Stimulated activated naive B cell treated with anti-CD40 and anti-IgM and Interleukin-4, amounts not matched to agents 10 μg/mL and 1 μg/mL and 100 μg/mL, for 72 hours (primary cell): ENCODE measurements at regions not wholly inside any gene's neighbourhood (a gene's known extent, or its start where the extent isn't known, plus 50 kb on each side); places are given as distances from the start of the nearest gene placed in this dataset.
"Not testable (repeated sequence)": the region's sequence is repeated elsewhere in the genome, so short reads cannot be mapped to it uniquely, and the experiment has no call there.

Experiments
- ATAC-seq, 2 donors: fragments of 150-1000 bp; cut with Tn5 transposase; replicated peaks; 2 replicates each; pipeline ENCODE4 v1.10.0; 2021; ENCODE audit warnings: moderate library complexity in 1 of 2
- DNase-seq: peaks from one replicate; pipeline ENCODE4 v3.0.0; 2021
- H3K27ac Mint-ChIP-seq: one replicate; pipeline ENCODE4 v1.8.0; 2022; ENCODE audit warnings: mild to moderate bottlenecking, mixed read lengths
- H3K27me3 Mint-ChIP-seq, 2 donors: one replicate each; pipeline ENCODE4 v1.8.0; 2022; ENCODE audit warnings: mixed read lengths in 2 of 2
- H3K36me3 Mint-ChIP-seq, 2 donors: one replicate each; pipeline ENCODE4 v1.8.0; 2022; ENCODE audit warnings: mixed read lengths in 2 of 2, mild to moderate bottlenecking in 1 of 2
- H3K4me1 Mint-ChIP-seq, 2 donors: one replicate each; pipeline ENCODE4 v1.8.0; 2022; ENCODE audit warnings: mixed read lengths in 2 of 2, mild to moderate bottlenecking in 1 of 2
- H3K4me3 Mint-ChIP-seq, 2 donors: one replicate each; pipeline ENCODE4 v1.8.0; 2022; ENCODE audit warnings: mild to moderate bottlenecking in 2 of 2, mixed read lengths in 2 of 2, moderate library complexity in 1 of 2
- H3K9me3 Mint-ChIP-seq, 2 donors: one replicate each; pipeline ENCODE4 v1.8.0; 2022; ENCODE audit warnings: mixed read lengths in 2 of 2, mild to moderate bottlenecking in 1 of 2

GRCh38 chr9:90070469-90070868, 465.7 kb downstream of the GADD45G start:
- DNase-seq (no peak), ATAC-seq (no peak)
- Mint-ChIP-seq H3K4me1 (no peaks in the 10 kb centered on the region), H3K27me3 (peaks cover 6 to 27% of the 10 kb centered on the region in 2 donors), H3K27ac (no peak overlapping the region), H3K4me3 (no peak overlapping the region), H3K36me3 (no peaks in the 10 kb centered on the region), H3K9me3 (no peaks in the 10 kb centered on the region)

GRCh38 chr9:90070931-90071660, 466.3 kb downstream of the GADD45G start:
- Mint-ChIP-seq H3K27ac (no peak overlapping the region), H3K27me3 (peaks cover 10 to 27% of the 10 kb centered on the region in 2 donors), H3K9me3 (no peaks in the 10 kb centered on the region), H3K4me3 (no peak overlapping the region), H3K36me3 (no peaks in the 10 kb centered on the region), H3K4me1 (no peaks in the 10 kb centered on the region)
- DNase-seq (no peak), ATAC-seq (no peak)

GRCh38 chr9:90073186-90073945, 468.6 kb downstream of the GADD45G start:
- no peak for ATAC-seq
- Mint-ChIP-seq H3K27ac (no peak overlapping the region), H3K36me3 (no peaks in the 10 kb centered on the region), H3K27me3 (peaks cover 15 to 28% of the 10 kb centered on the region in 2 donors), H3K9me3 (no peaks in the 10 kb centered on the region), H3K4me3 (no peak overlapping the region), H3K4me1 (peaks cover 5 to 10% of the 10 kb centered on the region in 2 donors)
- no peak for DNase-seq

GRCh38 chr9:90074316-90074962, 469.6 kb downstream of the GADD45G start:
- no peak for DNase-seq
- Mint-ChIP-seq H3K9me3 (no peaks in the 10 kb centered on the region), H3K4me1 (peaks cover 10 to 20% of the 10 kb centered on the region in 2 donors), H3K36me3 (no peaks in the 10 kb centered on the region), H3K27ac (no peak overlapping the region), H3K4me3 (no peak overlapping the region), H3K27me3 (peaks cover 15 to 20% of the 10 kb centered on the region in 2 donors)
- no peak for ATAC-seq

GRCh38 chr9:90077598-90077997, 472.8 kb downstream of the GADD45G start:
- Mint-ChIP-seq H3K27me3 (peaks cover 10 to 12% of the 10 kb centered on the region in 2 donors), H3K4me1 (peaks cover 14 to 25% of the 10 kb centered on the region in 2 donors)
- ATAC-seq, result peak in 1 of 2 donors; percentile 17
- DNase-seq, H3K4me3 Mint-ChIP-seq, H3K27ac Mint-ChIP-seq, H3K9me3 Mint-ChIP-seq, H3K36me3 Mint-ChIP-seq: not testable (repeated sequence)

- H3K4me1 Mint-ChIP-seq, result peaks cover 14 to 25% of the 10 kb centered on the region in 2 donors
- ATAC-seq (peak; percentile 85 to 94), DNase-seq (peak; percentile 29)
- no peaks in the 10 kb centered on the region for H3K36me3 Mint-ChIP-seq
- H3K27me3 Mint-ChIP-seq, result peaks cover 10 to 14% of the 10 kb centered on the region in 2 donors
- H3K4me3 Mint-ChIP-seq, result peak overlapping the region in 1 of 2 donors; percentile 3
- H3K9me3 Mint-ChIP-seq, result no peaks in the 10 kb centered on the region
- H3K27ac Mint-ChIP-seq, result no peak overlapping the region
Measured at GRCh38 chr9:90078988-90079421, 474.2 kb downstream of the GADD45G start.

- no peak for ATAC-seq
- peaks cover 16 to 22% of the 10 kb centered on the region in 2 donors for H3K4me1 Mint-ChIP-seq
- no peaks in the 10 kb centered on the region for H3K36me3 Mint-ChIP-seq
- no peak overlapping the region for H3K27ac Mint-ChIP-seq
- H3K4me3 Mint-ChIP-seq, result no peak overlapping the region
- no peak for DNase-seq
- no peaks in the 10 kb centered on the region for H3K9me3 Mint-ChIP-seq
- peaks cover 6 to 9% of the 10 kb centered on the region in 2 donors for H3K27me3 Mint-ChIP-seq
Measured at GRCh38 chr9:90085633-90086032, 480.8 kb downstream of the GADD45G start.

GRCh38 chr9:90086101-90086511, 481.3 kb downstream of the GADD45G start:
- no peak overlapping the region for H3K27ac Mint-ChIP-seq
- H3K4me1 Mint-ChIP-seq, result peaks cover 16 to 22% of the 10 kb centered on the region in 2 donors
- no peaks in the 10 kb centered on the region for H3K9me3 Mint-ChIP-seq
- no peak for DNase-seq
- H3K36me3 Mint-ChIP-seq, result no peaks in the 10 kb centered on the region
- peaks cover 6 to 9% of the 10 kb centered on the region in 2 donors for H3K27me3 Mint-ChIP-seq
- H3K4me3 Mint-ChIP-seq, result no peak overlapping the region
- peak; percentile 23 to 64 for ATAC-seq

- Mint-ChIP-seq H3K36me3 (no peaks in the 10 kb centered on the region), H3K4me1 (peaks cover 22 to 28% of the 10 kb centered on the region in 2 donors), H3K9me3 (no peaks in the 10 kb centered on the region), H3K27me3 (peaks cover 13 to 20% of the 10 kb centered on the region in 2 donors), H3K27ac (no peak overlapping the region), H3K4me3 (no peak overlapping the region)
- no peak for DNase-seq
- ATAC-seq, result no peak
Measured at GRCh38 chr9:90088434-90088833, 483.6 kb downstream of the GADD45G start.

- ATAC-seq, result no peak
- peaks cover 17 to 24% of the 10 kb centered on the region in 2 donors for H3K27me3 Mint-ChIP-seq
Measured at GRCh38 chr9:90088856-90089255, 484.0 kb downstream of the GADD45G start.

GRCh38 chr9:90090997-90091396, 486.2 kb downstream of the GADD45G start:
- Mint-ChIP-seq H3K9me3 (no peaks in the 10 kb centered on the region), H3K27ac (no peak overlapping the region), H3K4me1 (peaks cover 18 to 22% of the 10 kb centered on the region in 2 donors), H3K27me3 (peaks cover 18 to 24% of the 10 kb centered on the region in 2 donors), H3K36me3 (no peaks in the 10 kb centered on the region), H3K4me3 (no peak overlapping the region)
- DNase-seq (no peak), ATAC-seq (no peak)

More at GRCh38 chr9:90088856-90089255, 484.0 kb downstream of the GADD45G start:
- no peak for DNase-seq
- H3K9me3 Mint-ChIP-seq, result no peaks in the 10 kb centered on the region
- no peak overlapping the region for H3K4me3 Mint-ChIP-seq
- H3K36me3 Mint-ChIP-seq, result no peaks in the 10 kb centered on the region
- H3K27ac Mint-ChIP-seq, result no peak overlapping the region
- H3K4me1 Mint-ChIP-seq, result peaks cover 23 to 28% of the 10 kb centered on the region in 2 donors

- DNase-seq, result no peak
- no peak overlapping the region for H3K4me3 Mint-ChIP-seq
- no peaks in the 10 kb centered on the region for H3K9me3 Mint-ChIP-seq
- no peaks in the 10 kb centered on the region for H3K36me3 Mint-ChIP-seq
- peaks cover 19% of the 10 kb centered on the region in 2 donors for H3K27me3 Mint-ChIP-seq
- no peak for ATAC-seq
- peaks cover 11 to 13% of the 10 kb centered on the region in 2 donors for H3K4me1 Mint-ChIP-seq
- peak overlapping the region; percentile 20 for H3K27ac Mint-ChIP-seq
Measured at GRCh38 chr9:90092508-90092907, 487.7 kb downstream of the GADD45G start.

- Mint-ChIP-seq H3K4me1 (peaks cover 6 to 7% of the 10 kb centered on the region in 2 donors), H3K27ac (no peak overlapping the region), H3K9me3 (no peaks in the 10 kb centered on the region), H3K27me3 (peaks cover 15 to 19% of the 10 kb centered on the region in 2 donors), H3K4me3 (no peak overlapping the region), H3K36me3 (no peaks in the 10 kb centered on the region)
- DNase-seq (no peak), ATAC-seq (peak; percentile 41 to 52)
Measured at GRCh38 chr9:90095682-90096081, 490.9 kb downstream of the GADD45G start.

- peaks cover 8 to 9% of the 10 kb centered on the region in 2 donors for H3K4me1 Mint-ChIP-seq
- no peaks in the 10 kb centered on the region for H3K9me3 Mint-ChIP-seq
- H3K27ac Mint-ChIP-seq, result no peak overlapping the region
- no peak overlapping the region for H3K4me3 Mint-ChIP-seq
- no peaks in the 10 kb centered on the region for H3K36me3 Mint-ChIP-seq
- DNase-seq, result no peak
- peaks cover 11 to 19% of the 10 kb centered on the region in 2 donors for H3K27me3 Mint-ChIP-seq
- ATAC-seq, result no peak
Measured at GRCh38 chr9:90097237-90097636, 492.4 kb downstream of the GADD45G start.
